ENCODE measurements at regions not wholly inside any gene's neighbourhood (a gene's known extent, or its start where the extent isn't known, plus 50 kb on each side); places are given as distances from the start of the nearest gene placed in this dataset.

- Histone ChIP-seq H3K27me3 (replicated peaks in 1 of 4; ENCODE audit: control insufficient read depth in 3 of 4, extremely low read depth in 1 of 4, insufficient read depth in 3 of 4, low read length in 3 of 4) (no peaks in the 10 kb centered on the region), H2BK5ac (ENCODE audit: low read depth, low read length) (no peak overlapping the region), H3K9ac (replicated peaks in 1 of 4; ENCODE audit: extremely low read depth in 1 of 4, low read depth in 3 of 4, low read length in 3 of 4) (no peak overlapping the region), H2AFZ (ENCODE audit: low read length) (no peak overlapping the region), H3K9me3 (ENCODE audit: insufficient read depth in 2 of 2, low read depth in 1 of 2, low read length in 1 of 2) (no peaks in the 10 kb centered on the region), H3K27ac (ENCODE audit: low read depth, low read length) (no peak overlapping the region), H3K4me3 (ENCODE audit: extremely low read depth in 1 of 4, insufficient read depth in 2 of 4, low read depth in 3 of 4, low read length in 4 of 4) (0 out of 8 replicates have a peak overlapping the region, but pooled peaks of 1 of the 4 experiments have one; percentile 0), H4K8ac (ENCODE audit: extremely low read depth, insufficient read depth, low read length) (no peak overlapping the region), H2BK12ac (ENCODE audit: low read depth, low read length) (no peak overlapping the region), H3K23me2 (ENCODE audit: low read depth, low read length) (no peaks in the 10 kb centered on the region), H3K36me3 (ENCODE audit: control insufficient read depth in 2 of 4, insufficient read depth in 4 of 4, low read length in 3 of 4) (no peaks in the 10 kb centered on the region), H2BK15ac (ENCODE audit: low read length) (no peak overlapping the region), H3K4me2 (ENCODE audit: insufficient read depth in 1 of 2, low read depth in 2 of 2, low read length in 2 of 2) (peak overlapping the region in 1 of 2 experiments; percentile 35; a peak in 1 of 4 replicates), H2AK5ac (ENCODE audit: low read depth, low read length) (no peak overlapping the region), H3K18ac (ENCODE audit: extremely low read depth, low read length) (no peak overlapping the region), H3K23ac (ENCODE audit: insufficient read length) (no peak overlapping the region), H2BK120ac (replicated peaks; ENCODE audit: low read depth, low read length) (no peak overlapping the region), H4K5ac (ENCODE audit: insufficient read length, low read depth, low read length) (no peak overlapping the region), H4K20me1 (replicated peaks in 1 of 2; ENCODE audit: control insufficient read depth in 1 of 2, insufficient read depth in 2 of 2, low read length in 2 of 2) (no peaks in the 10 kb centered on the region), H3K4me1 (replicated peaks in 1 of 4; ENCODE audit: control insufficient read depth in 3 of 4, insufficient read depth in 4 of 4, low read length in 3 of 4) (peaks cover 0 to 13% (median 3%) of the 10 kb centered on the region in 4 experiments; a peak in 3 of 7 replicates), H3K14ac (ENCODE audit: insufficient read length) (no peak overlapping the region), H3K4ac (replicated peaks; ENCODE audit: insufficient read length, low read depth, low read length) (no peak overlapping the region), H3K79me2 (ENCODE audit: control insufficient read depth in 1 of 2, insufficient read depth in 2 of 2, low read length in 2 of 2) (no peaks in the 10 kb centered on the region), H3K56ac (replicated peaks; ENCODE audit: insufficient read length, low read depth, low read length) (no peak overlapping the region), H2BK20ac (ENCODE audit: low read length) (no peak overlapping the region), H4K91ac (replicated peaks; ENCODE audit: insufficient read length, low read length) (no peak overlapping the region), H3K79me1 (ENCODE audit: low read depth, low read length) (no peaks in the 10 kb centered on the region)
- TF ChIP-seq HDAC6 (IDR thresholded peaks at IDR 0.05; ENCODE audit: low read depth, low read length) (no peak), NANOG (IDR thresholded peaks at IDR 0.05; ENCODE audit: insufficient read depth, low read depth, low read length, poor library complexity, severe bottlenecking) (no peak)
- POLR2A ChIA-PET (ENCODE audit: partially characterized antibody), result interaction anchor here (1.5 kb wide), 1 partner anchor 10 kb away, joined by 4 read pairs; no protein-coding TSS in a partner anchor
- 51% methylated on average over 3 of the region's 3 CpGs; no CpG with 5 or more reads in 1 of the 2 experiments for WGBS, 2 experiments (ENCODE audit: extremely low coverage in 1 of 2, insufficient coverage in 1 of 2, insufficient read length in 1 of 2, insufficient replicate concordance in 2 of 2, low coverage in 1 of 2, low lambda C conversion rate in 2 of 2, missing lambda C conversion rate in 1 of 2)
- DNase-seq (ENCODE audit: low read depth in 1 of 2, low spot score in 2 of 2), result no peak
- CTCF ChIA-PET (ENCODE audit: partially characterized antibody), result no interaction called here
- no peak for FAIRE-seq
Observed at GRCh38 chr2:187976986-187977333, 314.7 kb upstream of the GULP1 start.

All from H1 (cell line).